ENCODE measurements at regions not wholly inside any gene's neighbourhood (a gene's known extent, or its start where the extent isn't known, plus 50 kb on each side); places are given as distances from the start of the nearest gene placed in this dataset.

DNA sequence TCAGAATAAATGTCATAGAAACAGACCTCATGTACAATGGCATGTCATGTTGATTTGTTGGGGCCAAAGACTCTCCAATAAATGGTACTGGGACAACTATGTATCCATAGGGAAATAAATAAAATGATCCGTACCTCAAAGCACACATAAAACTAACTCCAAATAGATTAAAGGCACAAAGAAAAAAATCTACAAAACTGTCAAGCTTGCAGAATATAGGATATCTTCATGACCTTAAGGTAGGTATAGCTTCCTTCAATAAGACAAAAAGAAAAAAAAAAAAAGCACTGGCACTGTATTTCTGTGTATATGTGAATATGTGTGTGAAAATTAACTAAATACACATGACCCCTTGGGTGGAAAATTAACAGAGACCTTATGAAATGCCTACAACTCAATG, 101.9 kb downstream of the DIRAS2 start:
- TF ChIP-seq EP300 (IDR thresholded peaks at IDR 0.05; ENCODE audit: borderline replicate concordance), result no peak
- no peak for TF ChIP-seq NFIC (IDR thresholded peaks at IDR 0.05)
- TF ChIP-seq, protein P1, sequence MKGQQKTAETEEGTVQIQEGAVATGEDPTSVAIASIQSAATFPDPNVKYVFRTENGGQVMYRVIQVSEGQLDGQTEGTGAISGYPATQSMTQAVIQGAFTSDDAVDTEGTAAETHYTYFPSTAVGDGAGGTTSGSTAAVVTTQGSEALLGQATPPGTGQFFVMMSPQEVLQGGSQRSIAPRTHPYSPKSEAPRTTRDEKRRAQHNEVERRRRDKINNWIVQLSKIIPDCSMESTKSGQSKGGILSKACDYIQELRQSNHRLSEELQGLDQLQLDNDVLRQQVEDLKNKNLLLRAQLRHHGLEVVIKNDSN (IDR thresholded peaks at IDR 0.05), result no peak
- no peak for TF ChIP-seq CEBPB (IDR thresholded peaks at IDR 0.05)
- no peak for TF ChIP-seq CREB1 (IDR thresholded peaks at IDR 0.05; ENCODE audit: low read depth)
- no peak for TF ChIP-seq RAD21 (IDR thresholded peaks at IDR 0.05; ENCODE audit: low read depth)

DNA sequence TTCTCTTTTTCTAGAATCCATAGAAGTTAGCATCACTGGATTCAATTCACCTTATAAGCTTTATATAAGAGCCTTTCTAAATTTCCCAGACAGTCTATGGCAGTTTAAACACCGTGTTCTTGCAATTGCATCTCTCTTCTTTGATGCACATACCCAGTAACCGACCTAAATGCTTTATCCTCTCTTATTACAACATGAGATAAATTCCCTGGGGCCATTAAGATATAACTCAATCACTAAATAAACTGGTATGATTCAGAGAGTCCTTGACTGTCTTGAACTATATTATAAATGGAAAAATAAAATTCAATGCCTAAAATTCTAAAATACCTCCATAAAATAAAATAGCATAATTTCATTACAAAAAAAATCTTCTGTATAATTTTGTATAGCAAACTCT, 98.1 kb downstream of the DIRAS2 start:
- TF ChIP-seq RAD21 (IDR thresholded peaks at IDR 0.05; ENCODE audit: low read depth), result no peak
- TF ChIP-seq EGR1 (IDR thresholded peaks at IDR 0.05), result no peak
- no peak for TF ChIP-seq CREB1 (IDR thresholded peaks at IDR 0.05; ENCODE audit: low read depth)
- no peak for TF ChIP-seq TAF1 (IDR thresholded peaks at IDR 0.05; ENCODE audit: low read depth)
- TF ChIP-seq CEBPB (IDR thresholded peaks at IDR 0.05), result no peak
- no peak for TF ChIP-seq NFIC (IDR thresholded peaks at IDR 0.05)
- TF ChIP-seq EP300 (IDR thresholded peaks at IDR 0.05; ENCODE audit: borderline replicate concordance), result no peak
- TF ChIP-seq, protein P2, sequence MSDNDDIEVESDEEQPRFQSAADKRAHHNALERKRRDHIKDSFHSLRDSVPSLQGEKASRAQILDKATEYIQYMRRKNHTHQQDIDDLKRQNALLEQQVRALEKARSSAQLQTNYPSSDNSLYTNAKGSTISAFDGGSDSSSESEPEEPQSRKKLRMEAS (IDR thresholded peaks at IDR 0.05), result no peak
- TF ChIP-seq TCF12 (IDR thresholded peaks at IDR 0.05; ENCODE audit: low read depth), result no peak
- TF ChIP-seq, protein P3, sequence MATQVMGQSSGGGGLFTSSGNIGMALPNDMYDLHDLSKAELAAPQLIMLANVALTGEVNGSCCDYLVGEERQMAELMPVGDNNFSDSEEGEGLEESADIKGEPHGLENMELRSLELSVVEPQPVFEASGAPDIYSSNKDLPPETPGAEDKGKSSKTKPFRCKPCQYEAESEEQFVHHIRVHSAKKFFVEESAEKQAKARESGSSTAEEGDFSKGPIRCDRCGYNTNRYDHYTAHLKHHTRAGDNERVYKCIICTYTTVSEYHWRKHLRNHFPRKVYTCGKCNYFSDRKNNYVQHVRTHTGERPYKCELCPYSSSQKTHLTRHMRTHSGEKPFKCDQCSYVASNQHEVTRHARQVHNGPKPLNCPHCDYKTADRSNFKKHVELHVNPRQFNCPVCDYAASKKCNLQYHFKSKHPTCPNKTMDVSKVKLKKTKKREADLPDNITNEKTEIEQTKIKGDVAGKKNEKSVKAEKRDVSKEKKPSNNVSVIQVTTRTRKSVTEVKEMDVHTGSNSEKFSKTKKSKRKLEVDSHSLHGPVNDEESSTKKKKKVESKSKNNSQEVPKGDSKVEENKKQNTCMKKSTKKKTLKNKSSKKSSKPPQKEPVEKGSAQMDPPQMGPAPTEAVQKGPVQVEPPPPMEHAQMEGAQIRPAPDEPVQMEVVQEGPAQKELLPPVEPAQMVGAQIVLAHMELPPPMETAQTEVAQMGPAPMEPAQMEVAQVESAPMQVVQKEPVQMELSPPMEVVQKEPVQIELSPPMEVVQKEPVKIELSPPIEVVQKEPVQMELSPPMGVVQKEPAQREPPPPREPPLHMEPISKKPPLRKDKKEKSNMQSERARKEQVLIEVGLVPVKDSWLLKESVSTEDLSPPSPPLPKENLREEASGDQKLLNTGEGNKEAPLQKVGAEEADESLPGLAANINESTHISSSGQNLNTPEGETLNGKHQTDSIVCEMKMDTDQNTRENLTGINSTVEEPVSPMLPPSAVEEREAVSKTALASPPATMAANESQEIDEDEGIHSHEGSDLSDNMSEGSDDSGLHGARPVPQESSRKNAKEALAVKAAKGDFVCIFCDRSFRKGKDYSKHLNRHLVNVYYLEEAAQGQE (IDR thresholded peaks at IDR 0.05; ENCODE audit: low read depth), result no peak
- TF ChIP-seq ZBTB7A (IDR thresholded peaks at IDR 0.05; ENCODE audit: low read depth), result no peak
- TF ChIP-seq YY1 (IDR thresholded peaks at IDR 0.05; ENCODE audit: low read depth), result no peak

DNA sequence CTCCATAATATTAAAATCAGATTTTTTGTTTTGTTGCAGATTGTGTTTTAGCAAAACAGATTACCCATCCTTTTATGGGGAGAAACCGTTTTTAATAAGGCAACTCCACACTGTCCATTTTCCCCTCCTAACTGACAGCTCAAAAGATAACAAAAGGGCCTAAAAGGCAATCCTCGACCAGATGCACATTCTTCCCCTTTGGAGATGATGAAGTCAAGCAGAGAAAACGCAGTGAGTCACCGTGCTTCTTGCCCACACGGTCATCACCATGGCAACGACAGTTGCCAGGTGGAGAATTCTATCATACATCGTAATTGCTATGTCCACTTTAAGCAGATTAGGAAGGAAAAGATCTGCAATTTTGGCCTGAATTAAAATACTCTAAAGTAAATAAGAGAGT, 96.4 kb downstream of the DIRAS2 start:
- TF ChIP-seq TAF1 (IDR thresholded peaks at IDR 0.05; ENCODE audit: low read depth), result no peak
- no peak for TF ChIP-seq RAD21 (IDR thresholded peaks at IDR 0.05; ENCODE audit: low read depth)

DNA sequence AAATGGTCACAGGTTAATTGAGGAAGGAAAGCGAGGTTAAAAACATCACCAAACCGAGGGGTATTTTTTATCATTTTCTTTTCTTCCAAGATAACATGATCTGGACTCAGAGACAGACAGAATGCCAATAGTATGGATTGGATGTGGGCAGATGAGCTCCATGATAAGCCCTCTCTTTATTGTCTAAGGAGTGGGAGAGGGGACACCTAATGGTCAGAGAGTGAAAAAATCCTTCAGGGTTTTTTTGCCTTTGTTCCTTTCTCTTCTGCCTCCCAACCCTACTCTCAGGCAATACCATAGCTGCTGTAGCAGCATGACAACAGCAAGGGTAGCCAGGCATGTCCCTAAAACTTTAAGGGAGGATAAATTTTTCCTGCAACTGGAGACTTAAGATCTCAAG, 94.7 kb downstream of the DIRAS2 start:
- TF ChIP-seq, protein P2 (IDR thresholded peaks at IDR 0.05), result no peak
- no peak for TF ChIP-seq TEAD4 (IDR thresholded peaks at IDR 0.05)
- TF ChIP-seq, protein P3 (IDR thresholded peaks at IDR 0.05; ENCODE audit: low read depth), result no peak
- TF ChIP-seq RAD21 (IDR thresholded peaks at IDR 0.05; ENCODE audit: low read depth), result peak; percentile 44; the same call in 1 of the 2 replicates

DNA sequence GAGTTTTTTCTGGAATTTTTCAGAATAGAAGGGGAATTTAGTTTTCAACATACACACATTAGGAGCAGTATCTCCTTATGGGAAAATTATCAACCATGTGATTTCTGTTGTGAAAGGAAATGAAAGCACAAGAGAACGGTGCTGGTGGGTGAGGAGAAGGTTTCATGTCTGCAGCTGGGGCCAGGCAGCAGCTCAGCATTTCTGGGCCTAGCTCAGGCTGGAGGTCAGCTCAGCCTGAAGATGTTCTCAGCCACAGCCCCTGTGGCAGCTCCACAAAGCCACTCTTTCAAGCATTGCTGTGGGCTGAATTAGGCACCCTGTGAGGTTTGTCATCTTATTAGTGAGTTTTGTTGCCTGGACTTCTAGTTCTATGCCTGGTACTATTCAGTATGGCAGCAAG, 90.3 kb downstream of the DIRAS2 start:
- TF ChIP-seq FOXM1 (IDR thresholded peaks at IDR 0.05; ENCODE audit: borderline replicate concordance, low read depth) (no peak), TEAD4 (IDR thresholded peaks at IDR 0.05) (no peak), YY1 (IDR thresholded peaks at IDR 0.05; ENCODE audit: low read depth) (no peak), NFIC (IDR thresholded peaks at IDR 0.05) (no peak), CEBPB (IDR thresholded peaks at IDR 0.05) (no peak), CREB1 (IDR thresholded peaks at IDR 0.05; ENCODE audit: low read depth) (no peak), EP300 (IDR thresholded peaks at IDR 0.05; ENCODE audit: borderline replicate concordance) (no peak), ZBTB7A (IDR thresholded peaks at IDR 0.05; ENCODE audit: low read depth) (no peak), RAD21 (IDR thresholded peaks at IDR 0.05; ENCODE audit: low read depth) (no peak), TAF1 (IDR thresholded peaks at IDR 0.05; ENCODE audit: low read depth) (no peak), EGR1 (IDR thresholded peaks at IDR 0.05) (no peak), TCF12 (IDR thresholded peaks at IDR 0.05; ENCODE audit: low read depth) (no peak)
- TF ChIP-seq, protein P2 (IDR thresholded peaks at IDR 0.05), result no peak
- TF ChIP-seq, protein P1 (IDR thresholded peaks at IDR 0.05), result no peak
- TF ChIP-seq, protein P3 (IDR thresholded peaks at IDR 0.05; ENCODE audit: low read depth), result no peak
